IPS-18a (cell line): ENCODE measurements at regions not wholly inside any gene's neighbourhood (a gene's known extent, or its start where the extent isn't known, plus 50 kb on each side); places are given as distances from the start of the nearest gene placed in this dataset.

Experiments used
- H3K27ac ChIP-seq: one replicate; pipeline ENCODE4 v1.5.1; 2013; ENCODE audit warnings: low read length
- H3K27me3 ChIP-seq: one replicate; pipeline ENCODE4 v1.6.1; 2013; ENCODE audit warnings: mild to moderate bottlenecking, low read length; ENCODE audit not compliant: control insufficient read depth, insufficient read depth
- H3K36me3 ChIP-seq: one replicate; pipeline ENCODE4 v1.6.1; 2013; ENCODE audit warnings: low read depth, low read length; ENCODE audit not compliant: control insufficient read depth
- H3K4me1 ChIP-seq: one replicate; pipeline ENCODE4 v1.6.1; 2013; ENCODE audit warnings: low read depth, low read length; ENCODE audit not compliant: control insufficient read depth
- H3K4me3 ChIP-seq: one replicate; pipeline ENCODE4 v1.5.1; 2013; ENCODE audit warnings: low read length
- H3K9ac ChIP-seq: one replicate; pipeline ENCODE4 v1.6.1; 2013; ENCODE audit warnings: mild to moderate bottlenecking, low read length, moderate library complexity
- H3K9me3 ChIP-seq: one replicate; pipeline ENCODE4 v1.6.1; 2013; ENCODE audit warnings: low read depth, low read length; ENCODE audit not compliant: control insufficient read depth

- no peak overlapping the region for H3K27ac ChIP-seq
- H3K4me1 ChIP-seq, result no peaks in the 10 kb centered on the region
- H3K9ac ChIP-seq, result no peak overlapping the region
- H3K4me3 ChIP-seq, result no peak overlapping the region
- no peaks in the 10 kb centered on the region for H3K36me3 ChIP-seq
- H3K9me3 ChIP-seq, result no peaks in the 10 kb centered on the region
- H3K27me3 ChIP-seq, result no peaks in the 10 kb centered on the region
Measured at GRCh38 chr20:48017992-48018391, 232.7 kb upstream of the SULF2 start.

DNA sequence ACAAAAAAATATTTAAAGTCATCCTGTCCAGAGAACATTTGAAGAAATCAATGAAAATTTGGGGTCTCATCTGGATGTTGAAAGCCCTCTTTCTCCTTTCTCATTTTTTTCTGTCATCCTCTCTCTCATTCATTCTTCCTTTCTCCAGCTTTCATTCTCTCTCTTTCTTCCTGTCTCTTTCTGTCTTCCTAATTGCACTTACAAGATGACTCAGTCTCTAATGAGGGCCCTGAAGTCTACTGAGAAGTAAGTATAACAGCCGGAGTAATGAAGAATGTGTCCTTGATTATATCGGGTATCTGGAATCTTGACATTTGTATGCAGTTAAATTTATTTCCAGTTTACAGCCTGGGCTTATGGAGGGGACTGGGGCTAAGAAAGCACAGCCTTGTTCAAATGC, 232.2 kb upstream of the SULF2 start:
- Histone ChIP-seq H3K36me3 (no peaks in the 10 kb centered on the region), H3K9ac (no peak overlapping the region), H3K27me3 (no peaks in the 10 kb centered on the region), H3K27ac (no peak overlapping the region), H3K4me1 (no peaks in the 10 kb centered on the region), H3K9me3 (no peaks in the 10 kb centered on the region), H3K4me3 (no peak overlapping the region)

- Histone ChIP-seq H3K27me3 (no peaks in the 10 kb centered on the region), H3K36me3 (no peaks in the 10 kb centered on the region), H3K9ac (no peak overlapping the region), H3K27ac (no peak overlapping the region), H3K4me3 (no peak overlapping the region), H3K4me1 (no peaks in the 10 kb centered on the region), H3K9me3 (no peaks in the 10 kb centered on the region)
Measured at GRCh38 chr20:48015943-48016723, 230.9 kb upstream of the SULF2 start.

- no peaks in the 10 kb centered on the region for H3K4me1 ChIP-seq
- no peak overlapping the region for H3K9ac ChIP-seq
- H3K27ac ChIP-seq, result no peak overlapping the region
- no peaks in the 10 kb centered on the region for H3K36me3 ChIP-seq
- H3K27me3 ChIP-seq, result no peaks in the 10 kb centered on the region
- H3K4me3 ChIP-seq, result no peak overlapping the region
- no peaks in the 10 kb centered on the region for H3K9me3 ChIP-seq
Measured at GRCh38 chr20:48015141-48015910, 230.0 kb upstream of the SULF2 start.

DNA sequence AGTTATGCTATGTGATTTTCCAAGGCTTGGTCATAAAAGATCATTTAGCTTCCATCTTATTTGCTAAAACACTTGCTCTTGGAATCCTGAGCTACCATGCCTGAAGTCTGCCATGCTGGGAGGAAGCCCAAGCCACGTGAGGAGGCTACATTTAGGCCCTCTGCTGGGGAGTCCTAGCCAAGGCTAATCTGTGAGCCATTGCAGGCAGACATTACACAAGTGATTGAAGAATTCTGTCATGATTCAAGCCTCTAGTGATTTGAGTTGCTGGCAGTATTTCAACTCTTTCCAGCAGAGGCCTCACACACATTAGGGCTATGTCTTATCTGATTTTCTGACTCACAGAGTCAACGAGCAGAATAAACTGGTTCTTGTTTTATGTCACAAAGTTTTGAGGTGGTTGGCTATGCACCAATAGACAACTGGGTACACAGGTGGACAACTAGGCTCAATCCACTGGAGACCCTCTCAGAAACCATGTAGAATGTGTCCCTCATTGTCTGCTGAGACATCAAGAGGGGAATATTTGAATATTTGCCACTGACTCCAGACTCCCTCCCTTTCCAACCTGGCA, 227.2 kb upstream of the SULF2 start:
- Histone ChIP-seq H3K27me3 (no peaks in the 10 kb centered on the region), H3K9me3 (no peaks in the 10 kb centered on the region), H3K4me1 (no peaks in the 10 kb centered on the region), H3K4me3 (no peak overlapping the region), H3K9ac (no peak overlapping the region), H3K36me3 (no peaks in the 10 kb centered on the region), H3K27ac (no peak overlapping the region)

DNA sequence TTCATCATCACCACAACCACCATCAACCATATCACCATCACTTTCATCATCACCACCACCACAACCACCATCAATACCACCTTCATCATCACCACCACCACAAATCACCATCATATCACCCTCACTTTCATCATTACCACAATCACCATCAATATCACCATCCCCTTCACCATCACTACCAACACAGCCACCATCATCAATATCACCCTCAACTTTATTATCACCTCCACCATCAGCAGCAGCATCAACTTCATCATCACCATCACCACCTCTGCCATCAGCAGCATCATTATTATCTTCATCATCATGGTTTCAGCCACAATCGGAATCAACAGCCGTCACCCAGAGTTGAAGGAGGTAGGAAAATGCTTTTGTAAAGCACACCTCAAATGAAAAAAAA, 225.7 kb upstream of the SULF2 start:
- H3K4me3 ChIP-seq, result no peak overlapping the region
- no peak overlapping the region for H3K9ac ChIP-seq
- no peak overlapping the region for H3K27ac ChIP-seq
- H3K36me3 ChIP-seq, result no peaks in the 10 kb centered on the region
- H3K9me3 ChIP-seq, result no peaks in the 10 kb centered on the region
- H3K4me1 ChIP-seq, result no peaks in the 10 kb centered on the region
- no peaks in the 10 kb centered on the region for H3K27me3 ChIP-seq

DNA sequence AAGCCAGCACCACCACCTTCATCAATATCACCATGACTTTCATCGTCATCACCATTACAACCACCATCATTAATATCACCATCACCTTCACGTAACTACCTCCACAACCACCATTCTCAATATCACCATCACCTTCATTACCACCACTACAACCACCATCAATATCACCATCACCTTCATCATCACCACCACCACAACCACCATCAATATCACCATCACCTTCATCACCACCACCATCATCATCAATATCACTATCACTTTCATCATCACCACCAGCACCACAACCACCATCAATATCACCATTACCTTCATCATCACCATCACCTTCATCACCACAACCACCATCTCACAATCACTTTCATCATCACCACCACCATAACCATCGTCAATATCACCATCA, 225.3 kb upstream of the SULF2 start:
- H3K4me3 ChIP-seq, result no peak overlapping the region
- no peak overlapping the region for H3K9ac ChIP-seq
- H3K27me3 ChIP-seq, result no peaks in the 10 kb centered on the region
- no peak overlapping the region for H3K27ac ChIP-seq
- H3K4me1 ChIP-seq, result no peaks in the 10 kb centered on the region
- H3K36me3 ChIP-seq, result no peaks in the 10 kb centered on the region
- H3K9me3 ChIP-seq, result no peaks in the 10 kb centered on the region

DNA sequence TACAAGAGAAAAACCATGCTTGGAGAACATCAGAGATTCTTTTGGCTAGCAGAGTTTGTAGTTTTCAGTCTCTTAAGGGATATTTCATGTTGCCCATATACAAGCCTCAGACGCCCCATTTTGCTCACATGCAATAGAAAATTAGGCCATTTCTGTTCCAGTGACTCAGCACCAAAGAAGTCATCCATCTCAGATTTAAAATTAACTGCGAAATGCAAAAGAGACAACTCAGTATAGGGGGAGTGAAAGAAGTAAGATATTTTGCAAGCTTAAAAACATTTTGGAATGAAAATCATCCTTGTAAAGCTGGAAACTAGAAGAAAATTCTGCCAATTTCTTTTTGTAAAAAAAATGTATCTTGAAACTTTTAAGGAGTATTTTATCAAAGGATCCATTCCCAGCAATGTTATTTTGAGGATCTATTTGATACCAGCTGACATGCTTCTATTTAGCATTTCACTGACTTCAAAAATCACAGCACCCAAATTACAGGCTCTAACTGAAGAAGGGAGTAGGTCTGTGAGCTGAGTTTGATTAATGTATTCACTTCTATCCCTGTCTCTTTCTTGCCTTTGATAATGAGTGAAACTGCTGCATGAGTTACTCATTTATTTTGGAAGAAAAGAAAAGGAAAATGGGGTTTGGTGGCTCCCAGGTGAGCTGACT, 223.7 kb upstream of the SULF2 start:
- Histone ChIP-seq H3K36me3 (no peaks in the 10 kb centered on the region), H3K27ac (no peak overlapping the region), H3K9me3 (no peaks in the 10 kb centered on the region), H3K4me3 (no peak overlapping the region), H3K27me3 (no peaks in the 10 kb centered on the region), H3K4me1 (no peaks in the 10 kb centered on the region), H3K9ac (no peak overlapping the region)

DNA sequence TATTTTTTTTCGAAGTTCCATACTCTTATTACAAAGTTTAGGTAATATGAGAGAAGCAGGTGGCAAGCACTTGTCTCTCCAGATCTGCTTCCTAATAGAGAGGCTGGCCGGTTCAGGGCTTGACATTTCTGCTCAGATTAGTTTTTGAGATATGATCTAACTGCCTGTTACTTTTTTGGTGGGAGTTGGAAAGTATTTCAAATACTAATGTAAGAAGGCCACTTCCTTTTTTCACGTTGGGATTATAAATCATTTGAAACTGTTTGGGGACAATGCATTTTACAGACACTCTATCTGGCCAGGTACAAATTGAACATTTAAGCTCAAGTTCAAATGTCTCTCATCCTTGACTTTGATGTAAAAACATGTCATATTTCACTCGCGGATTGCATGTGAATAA, 222.1 kb upstream of the SULF2 start:
- Histone ChIP-seq H3K36me3 (no peaks in the 10 kb centered on the region), H3K4me1 (peaks cover under 1% of the 10 kb centered on the region), H3K9ac (no peak overlapping the region), H3K27ac (no peak overlapping the region), H3K9me3 (no peaks in the 10 kb centered on the region), H3K27me3 (no peaks in the 10 kb centered on the region), H3K4me3 (no peak overlapping the region)

DNA sequence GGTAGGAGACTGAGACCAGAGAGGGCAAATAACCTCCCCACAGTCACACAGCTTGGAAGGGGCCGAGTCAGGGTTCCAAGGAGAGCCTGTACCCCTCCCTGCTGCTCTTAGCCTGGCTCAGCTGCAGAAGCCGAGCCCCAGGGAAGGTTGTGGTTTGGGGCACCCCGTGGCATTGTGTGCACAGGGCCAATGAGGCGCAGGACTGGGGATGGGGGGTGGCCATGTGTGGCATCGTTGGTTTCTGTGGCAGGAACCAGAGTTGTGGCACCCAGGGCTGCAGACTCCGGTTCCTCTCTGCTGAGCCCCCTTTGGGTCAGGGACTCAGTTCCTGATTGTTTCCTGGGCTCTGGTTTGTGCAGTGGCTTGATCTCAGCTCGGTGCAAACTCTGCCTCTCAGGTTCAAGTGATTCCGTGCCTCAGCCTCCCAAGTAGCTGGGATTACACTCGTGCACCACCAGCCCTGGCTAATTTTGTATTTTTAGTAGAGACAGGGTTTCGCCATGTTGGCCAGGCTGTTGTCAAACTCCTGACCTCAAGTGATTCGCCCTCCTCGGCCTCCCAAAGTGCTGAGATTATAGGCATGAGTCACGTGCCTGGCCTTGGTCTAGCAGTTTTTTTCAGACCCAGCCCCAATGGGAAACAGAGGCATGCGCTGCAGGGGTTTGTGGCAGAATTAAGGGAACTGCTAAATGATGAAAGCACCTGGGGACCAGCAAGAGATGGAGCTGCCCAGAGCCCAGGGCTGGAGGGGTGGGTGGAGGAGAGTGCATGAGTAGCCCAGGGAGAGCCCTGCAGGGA, 221.0 kb upstream of the SULF2 start:
- no peak overlapping the region for H3K9ac ChIP-seq

GRCh38 chr20:48003021-48003420, 217.7 kb upstream of the SULF2 start:
- peaks cover 11% of the 10 kb centered on the region for H3K4me1 ChIP-seq
- no peak overlapping the region for H3K27ac ChIP-seq
- H3K27me3 ChIP-seq, result no peaks in the 10 kb centered on the region
- H3K4me3 ChIP-seq, result no peak overlapping the region
- no peaks in the 10 kb centered on the region for H3K36me3 ChIP-seq
- no peaks in the 10 kb centered on the region for H3K9me3 ChIP-seq
- H3K9ac ChIP-seq, result no peak overlapping the region

More for the DNA sequence above, 221.0 kb upstream of the SULF2 start:
- Histone ChIP-seq H3K9me3 (no peaks in the 10 kb centered on the region), H3K27me3 (no peaks in the 10 kb centered on the region), H3K27ac (no peak overlapping the region), H3K36me3 (no peaks in the 10 kb centered on the region), H3K4me3 (no peak overlapping the region), H3K4me1 (peaks cover 3% of the 10 kb centered on the region)
